ENCODE measurements at regions not wholly inside any gene's neighbourhood (a gene's known extent, or its start where the extent isn't known, plus 50 kb on each side); places are given as distances from the start of the nearest gene placed in this dataset.

- no peaks in the 10 kb centered on the region; the same call in 1 of the 2 replicates for H3K9me3 ChIP-seq (replicated peaks; ENCODE audit: control insufficient read depth, insufficient read depth, low read depth, low read length)
- BruUV-seq (replicated peaks) = no TSS peak
- TF ChIP-seq L3MBTL2 (IDR thresholded peaks at IDR 0.05) = no peak
- TF ChIP-seq, protein P1, sequence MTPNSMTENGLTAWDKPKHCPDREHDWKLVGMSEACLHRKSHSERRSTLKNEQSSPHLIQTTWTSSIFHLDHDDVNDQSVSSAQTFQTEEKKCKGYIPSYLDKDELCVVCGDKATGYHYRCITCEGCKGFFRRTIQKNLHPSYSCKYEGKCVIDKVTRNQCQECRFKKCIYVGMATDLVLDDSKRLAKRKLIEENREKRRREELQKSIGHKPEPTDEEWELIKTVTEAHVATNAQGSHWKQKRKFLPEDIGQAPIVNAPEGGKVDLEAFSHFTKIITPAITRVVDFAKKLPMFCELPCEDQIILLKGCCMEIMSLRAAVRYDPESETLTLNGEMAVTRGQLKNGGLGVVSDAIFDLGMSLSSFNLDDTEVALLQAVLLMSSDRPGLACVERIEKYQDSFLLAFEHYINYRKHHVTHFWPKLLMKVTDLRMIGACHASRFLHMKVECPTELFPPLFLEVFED (CRISPR knock-in tag; conservative IDR thresholded peaks at IDR 0.05) = no peak
- TF ChIP-seq GTF2F1 (IDR thresholded peaks at IDR 0.05; ENCODE audit: low read depth, low read length) = no peak
- TF ChIP-seq GATAD2A (IDR thresholded peaks at IDR 0.05) = no peak
- TF ChIP-seq SETDB1 (IDR thresholded peaks at IDR 0.05; ENCODE audit: low read length) = no peak
- TF ChIP-seq E2F1 (CRISPR knock-in tag; IDR thresholded peaks at IDR 0.05) = no peak
- TF ChIP-seq ZFX (CRISPR knock-in tag; IDR thresholded peaks at IDR 0.05) = no peak
- no peak for TF ChIP-seq ESRRB (CRISPR knock-in tag; IDR thresholded peaks at IDR 0.05; ENCODE audit: borderline replicate concordance)
- no peak for TF ChIP-seq ZNF589 (CRISPR knock-in tag; IDR thresholded peaks at IDR 0.05; ENCODE audit: low read depth)
- TF ChIP-seq E2F3 (CRISPR knock-in tag; IDR thresholded peaks at IDR 0.05) = no peak
- no peak for TF ChIP-seq ZNF217 (CRISPR knock-in tag; IDR thresholded peaks at IDR 0.05)
- no peak for TF ChIP-seq CREB5 (CRISPR knock-in tag; IDR thresholded peaks at IDR 0.05)
- TF ChIP-seq HNRNPUL1 (IDR thresholded peaks at IDR 0.05; ENCODE audit: low read length) = no peak
- TF ChIP-seq BMI1 (IDR thresholded peaks at IDR 0.05; ENCODE audit: low read length) = no peak
- H3K79me2 ChIP-seq (ENCODE audit: control insufficient read depth, insufficient read depth, low read length) = no peaks in the 10 kb centered on the region
- H3K27ac ChIP-seq (ENCODE audit: extremely low read depth, low read depth, low read length) = no peak overlapping the region
- H2AFZ ChIP-seq (ENCODE audit: low read depth, low read length) = no peak overlapping the region
- no peak for FAIRE-seq
- no peaks in the 10 kb centered on the region for H3K36me3 ChIP-seq (ENCODE audit: control insufficient read depth, insufficient read depth, low read length)
- ChIA-PET CTCF (ENCODE audit: low intra/inter-chr PET ratio) (no interaction called here), POLR2A (no interaction called here)
- H3K4me1 ChIP-seq (replicated peaks in 1 of 2; ENCODE audit: control insufficient read depth in 2 of 2, insufficient read depth in 2 of 2, low read length in 2 of 2) = no peaks in the 10 kb centered on the region
- no peak for DNase-seq (ENCODE audit: extremely low read depth in 1 of 4, low spot score in 3 of 4)
- ATAC-seq = no peak
- WGBS (ENCODE audit: insufficient coverage, low coverage, missing lambda C conversion rate) = 0% methylated on average over 1 of the region's 1 CpG
- no peak overlapping the region for H3K4me2 ChIP-seq (ENCODE audit: insufficient read depth, low read length)
- no peaks in the 10 kb centered on the region for H3K27me3 ChIP-seq (ENCODE audit: control insufficient read depth in 2 of 2, insufficient read depth in 2 of 2, low read length in 2 of 2)
- H3K9ac ChIP-seq (ENCODE audit: insufficient read depth in 1 of 2, low read depth in 2 of 2, low read length in 2 of 2) = no peak overlapping the region
- no peaks in the 10 kb centered on the region for H4K20me1 ChIP-seq (replicated peaks; ENCODE audit: control insufficient read depth, insufficient read depth, low read length)
- in situ Hi-C loops (cut with MboI) (no loop called here), intact Hi-C loops (cut with micrococcal nuclease) (no loop called here)
- H3K4me3 ChIP-seq = no peak overlapping the region
- H3K9me1 ChIP-seq (ENCODE audit: control insufficient read depth, insufficient read depth, low read length) = no peaks in the 10 kb centered on the region
Measured at GRCh38 chr3:161875483-161875882, 378.9 kb downstream of the OTOL1 start.
